IMR-90 (cell line): ENCODE measurements at regions not wholly inside any gene's neighbourhood (a gene's known extent, or its start where the extent isn't known, plus 50 kb on each side); places are given as distances from the start of the nearest gene placed in this dataset.

Source experiments
- ATAC-seq: fragments of 200-7000 bp; cut with Tn5 transposase; 2 replicates; pipeline ENCODE4 v1.9.1; 2020; ENCODE audit warnings: low read depth, mild to moderate bottlenecking, moderate library complexity
- BruUV-seq: library from RNA; stranded (reverse); fragments of 400-500 nt; replicated peaks from 2 replicates; lab custom pipeline; 2021; lab: Mats Ljungman, UMichigan
- CTCF ChIA-PET: fragments of 300-600 bp; formaldehyde crosslinking; extraction: SDS; loops from one replicate; lab custom pipeline; 2021; ENCODE audit warnings: antibody characterized with exemption; lab: Yijun Ruan, JAX
- POLR2A ChIA-PET: fragments of 300-600 bp; sonication (Branson Sonifier 250); formaldehyde crosslinking; loops from one replicate; lab custom pipeline; 2022; ENCODE audit warnings: antibody characterized with exemption; ENCODE audit not compliant: unreplicated experiment; lab: Charles Lee
- DNase-seq: peaks from one replicate; pipeline ENCODE4 v3.0.0; 2013
- H2AFZ ChIP-seq: replicated peaks from 2 replicates; pipeline ENCODE3; 2013; ENCODE audit warnings: low read length, mild to moderate bottlenecking; ENCODE audit not compliant: poor library complexity
- H2AK5ac ChIP-seq: 2 replicates; pipeline ENCODE4 v1.6.1; 2013; ENCODE audit warnings: low read depth, low read length, inconsistent platforms
- H2AK9ac ChIP-seq: replicated peaks from 2 replicates; pipeline ENCODE3; 2013; ENCODE audit warnings: mild to moderate bottlenecking, low read depth, low read length, moderate library complexity; ENCODE audit not compliant: poor library complexity
- H2BK120ac ChIP-seq: 2 replicates; pipeline ENCODE4 v1.6.1; 2013; ENCODE audit warnings: low read depth, low read length, inconsistent platforms
- H2BK15ac ChIP-seq: 3 replicates; pipeline ENCODE4 v1.6.1; 2013; ENCODE audit warnings: low read depth, low read length, inconsistent platforms
- H2BK20ac ChIP-seq: 2 replicates; pipeline ENCODE4 v1.6.1; 2013; ENCODE audit warnings: low read depth, mild to moderate bottlenecking, inconsistent platforms, low read length, moderate library complexity
- H2BK5ac ChIP-seq: 2 replicates; pipeline ENCODE4 v1.6.1; 2013; ENCODE audit warnings: mild to moderate bottlenecking, low read depth, low read length, inconsistent platforms; ENCODE audit not compliant: poor library complexity, severe bottlenecking
- H3K14ac ChIP-seq: replicated peaks from 2 replicates; pipeline ENCODE4 v1.6.1; 2013; ENCODE audit warnings: low read depth, low read length, inconsistent platforms
- H3K18ac ChIP-seq: 2 replicates; pipeline ENCODE4 v1.6.1; 2013; ENCODE audit warnings: low read depth, low read length, control low read depth
- H3K23ac ChIP-seq: 2 replicates; pipeline ENCODE4 v1.6.1; 2013; ENCODE audit warnings: low read depth, low read length, inconsistent platforms
- H3K27ac ChIP-seq: 2 replicates; pipeline ENCODE4 v1.5.1; 2013; ENCODE audit warnings: mild to moderate bottlenecking, control low read depth, low read length; ENCODE audit not compliant: insufficient read depth
- H3K27me3 ChIP-seq: 2 replicates; pipeline ENCODE4 v1.6.1; 2013; ENCODE audit warnings: low read length; ENCODE audit not compliant: control insufficient read depth, insufficient read depth
- H3K36me3 ChIP-seq: 2 replicates; pipeline ENCODE4 v1.6.1; 2013; ENCODE audit warnings: low read length, mixed read lengths; ENCODE audit not compliant: control insufficient read depth, insufficient read depth
- H3K4ac ChIP-seq: 2 replicates; pipeline ENCODE4 v1.6.1; 2013; ENCODE audit warnings: low read depth, low read length, inconsistent platforms
- H3K4me1 ChIP-seq: 2 replicates; pipeline ENCODE4 v1.6.1; 2013; ENCODE audit warnings: low read length, mixed read lengths; ENCODE audit not compliant: control insufficient read depth, insufficient read depth
- H3K4me2 ChIP-seq: 2 replicates; pipeline ENCODE4 v1.6.1; 2013; ENCODE audit warnings: low read depth, mild to moderate bottlenecking, control low read depth, low read length, moderate library complexity
- H3K4me3 ChIP-seq: 2 replicates; pipeline ENCODE4 v1.5.1; 2013; ENCODE audit warnings: low read depth, mild to moderate bottlenecking, control low read depth, low read length, moderate library complexity; ENCODE audit not compliant: insufficient read depth
- H3K56ac ChIP-seq: 2 replicates; pipeline ENCODE4 v1.6.1; 2013; ENCODE audit warnings: low read length, inconsistent platforms; ENCODE audit not compliant: insufficient read depth; ENCODE audit errors: extremely low read depth
- H3K79me1 ChIP-seq, 2 experiments: 2 replicates each; pipeline ENCODE4 v1.6.1; 2013; ENCODE audit warnings: low read length in 2 of 2, inconsistent platforms in 1 of 2, low read depth in 1 of 2
- H3K9ac ChIP-seq: 2 replicates; pipeline ENCODE4 v1.6.1; 2013; ENCODE audit warnings: low read depth, low read length, control low read depth
- H3K9me1 ChIP-seq: 2 replicates; pipeline ENCODE4 v1.6.1; 2013; ENCODE audit warnings: low read length, inconsistent platforms; ENCODE audit not compliant: insufficient read depth
- H3K9me3 ChIP-seq: 2 replicates; pipeline ENCODE4 v1.6.1; 2013; ENCODE audit warnings: low read length; ENCODE audit not compliant: control insufficient read depth, insufficient read depth
- H4K20me1 ChIP-seq: 2 replicates; pipeline ENCODE4 v1.6.1; 2013; ENCODE audit warnings: low read length, inconsistent platforms; ENCODE audit not compliant: insufficient read depth
- H4K5ac ChIP-seq: 2 replicates; pipeline ENCODE4 v1.6.1; 2013; ENCODE audit warnings: mild to moderate bottlenecking, low read depth, low read length, control low read depth
- H4K8ac ChIP-seq, 2 experiments: 2 replicates each; pipeline ENCODE4 v1.6.1; 2013; ENCODE audit warnings: low read depth in 2 of 2, low read length in 2 of 2, control low read depth in 1 of 2, inconsistent platforms in 1 of 2
- H4K91ac ChIP-seq: 2 replicates; pipeline ENCODE4 v1.6.1; 2013; ENCODE audit warnings: low read depth, low read length, inconsistent platforms; ENCODE audit not compliant: insufficient read depth
- BHLHE40 ChIP-seq: fragments of 150-350 bp; IDR thresholded peaks from 2 replicates; pipeline ENCODE4 v1.6.1; 2016; ENCODE audit warnings: mild to moderate bottlenecking, low read depth, low read length
- CEBPB ChIP-seq: IDR thresholded peaks from 2 replicates; pipeline ENCODE4 v1.6.1; 2012; ENCODE audit warnings: low read depth, low read length, improper control_type of control experiment
- CHD1 ChIP-seq: IDR thresholded peaks from 2 replicates; pipeline ENCODE4 v1.6.1; 2012; ENCODE audit warnings: low read depth, low read length, improper control_type of control experiment
- CTCF ChIP-seq: conservative IDR thresholded peaks from 2 replicates; pipeline ENCODE4 v1.5.1; 2012; ENCODE audit warnings: mild to moderate bottlenecking, low read depth, low read length, improper control_type of control experiment
- ELK1 ChIP-seq: fragments of 150-350 bp; IDR thresholded peaks from 2 replicates; pipeline ENCODE4 v1.6.1; 2016; ENCODE audit warnings: low read depth, mild to moderate bottlenecking, low read length, moderate library complexity, borderline replicate concordance
- FOS ChIP-seq: fragments of 150-350 bp; IDR thresholded peaks from 2 replicates; pipeline ENCODE4 v1.6.1; 2016; ENCODE audit warnings: low read depth, low read length
- MAFK ChIP-seq: IDR thresholded peaks from 2 replicates; pipeline ENCODE4 v1.6.1; 2012; ENCODE audit warnings: low read depth, low read length, improper control_type of control experiment
- MAZ ChIP-seq: IDR thresholded peaks from 2 replicates; pipeline ENCODE4 v1.6.1; 2012; ENCODE audit warnings: low read depth, mild to moderate bottlenecking, low read length, improper control_type of control experiment, moderate library complexity, borderline replicate concordance
- MXI1 ChIP-seq: IDR thresholded peaks from 2 replicates; pipeline ENCODE4 v1.6.1; 2012; ENCODE audit warnings: low read depth, mild to moderate bottlenecking, low read length, moderate library complexity, borderline replicate concordance
- POLR2A ChIP-seq: IDR thresholded peaks from 2 replicates; pipeline ENCODE4 v1.6.1; 2012; ENCODE audit warnings: mild to moderate bottlenecking, low read depth, low read length
- RCOR1 ChIP-seq: IDR thresholded peaks from 2 replicates; pipeline ENCODE4 v1.6.1; 2012; ENCODE audit warnings: mild to moderate bottlenecking, low read length, improper control_type of control experiment; ENCODE audit not compliant: insufficient replicate concordance
- RFX5 ChIP-seq: IDR thresholded peaks from 2 replicates; pipeline ENCODE4 v1.8.0; 2012; ENCODE audit warnings: low read depth, mild to moderate bottlenecking, low read length, moderate library complexity
- SMC3 ChIP-seq: fragments of 150-350 bp; IDR thresholded peaks from 2 replicates; pipeline ENCODE4 v1.6.1; 2016; ENCODE audit warnings: low read depth, mild to moderate bottlenecking, antibody characterized with exemption, low read length, moderate library complexity
- WGBS, 2 experiments: methylation state at CpG; one replicate each; pipeline versions ENCODE4 v1.1.5 to v1.1.7; 2013; ENCODE audit warnings: missing lambda C conversion rate in 2 of 2; ENCODE audit not compliant: insufficient read length in 1 of 2; ENCODE audit errors: extremely low coverage in 2 of 2; 5-methylcytosine and 5-hydroxymethylcytosine counted together
- dilution Hi-C: fragments of 300-500 bp; cut with HindIII; formaldehyde crosslinking; loops from one replicate; pipeline ENCODE4 v1.14.3; 2018; ENCODE audit warnings: low sequenced_read_pairs; ENCODE audit not compliant: unreplicated experiment
- in situ Hi-C: fragments of 300-500 bp; cut with MboI; formaldehyde crosslinking; loops from 3 replicates; pipeline ENCODE4 v1.14.3; 2019; ENCODE audit warnings: low sequenced_read_pairs, inconsistent platforms, mixed read lengths
- intact Hi-C: fragments of 100-400 bp; cut with micrococcal nuclease; formaldehyde crosslinking; loops from 2 replicates; pipeline ENCODE4 v1.10.0; 2022

- H3K9ac ChIP-seq: no peak overlapping the region
- H4K91ac ChIP-seq: no peak overlapping the region
- ATAC-seq (no peak), DNase-seq (no peak)
- no peaks in the 10 kb centered on the region for H3K4me1 ChIP-seq
- no peak overlapping the region for H3K56ac ChIP-seq
- no peak overlapping the region for H3K4me3 ChIP-seq
- H2AK9ac ChIP-seq: no peak overlapping the region
- no peak overlapping the region for H3K23ac ChIP-seq
- ChIA-PET POLR2A (no interaction called here), CTCF (no interaction called here)
- no peaks in the 10 kb centered on the region for H4K20me1 ChIP-seq
- H3K9me3 ChIP-seq: no peaks in the 10 kb centered on the region
- H3K27ac ChIP-seq: no peak overlapping the region
- no peaks in the 10 kb centered on the region for H3K9me1 ChIP-seq
- no peaks in the 10 kb centered on the region for H3K27me3 ChIP-seq
- H2BK15ac ChIP-seq: no peak overlapping the region
- BruUV-seq: no TSS peak
- no peak overlapping the region for H2BK120ac ChIP-seq
- no peak overlapping the region for H2BK20ac ChIP-seq
- H3K36me3 ChIP-seq: no peaks in the 10 kb centered on the region
- H4K8ac ChIP-seq: no peak overlapping the region
- no peak overlapping the region for H3K18ac ChIP-seq
- no peak overlapping the region for H2AFZ ChIP-seq
- no peaks in the 10 kb centered on the region for H3K79me1 ChIP-seq
- H3K4ac ChIP-seq: no peak overlapping the region
- no peak overlapping the region for H3K14ac ChIP-seq
- WGBS, 2 experiments: no CpG with 5 or more reads among the region's 5 CpGs
- no peak overlapping the region for H3K4me2 ChIP-seq
- intact Hi-C loops: no loop called here
- in situ Hi-C loops: no loop called here
- H4K5ac ChIP-seq: no peak overlapping the region
- H2AK5ac ChIP-seq: no peak overlapping the region
- TF ChIP-seq CHD1 (no peak), SMC3 (no peak), MAFK (no peak), BHLHE40 (no peak), FOS (no peak), RCOR1 (no peak), CEBPB (no peak), POLR2A (no peak), ELK1 (no peak), CTCF (no peak), RFX5 (no peak), MXI1 (no peak), MAZ (no peak)
- dilution Hi-C loops: no loop called here
- H2BK5ac ChIP-seq: no peak overlapping the region
Measured at GRCh38 chr13:59205501-59205900, 958.2 kb downstream of the DIAPH3 start.
